Aorta (tissue), 5 donors: ENCODE measurements at regions not wholly inside any gene's neighbourhood (a gene's known extent, or its start where the extent isn't known, plus 50 kb on each side); places are given as distances from the start of the nearest gene placed in this dataset.
"Not testable (repeated sequence)": the region's sequence is repeated elsewhere in the genome, so short reads cannot be mapped to it uniquely, and the experiment has no call there.

Experiments
- ATAC-seq: fragments of 200-7000 bp; cut with Tn5 transposase; one replicate; pipeline ENCODE4 v1.9.1; 2022; ENCODE audit warnings: moderate library complexity; ENCODE audit not compliant: low FRiP score
- DNase-seq, 2 donors: peaks; one replicate each; pipeline ENCODE4 v3.0.0-alpha.2; 2020
- H3K27ac ChIP-seq, 2 donors: one replicate each; pipeline ENCODE4 v1.5.1; 2013; ENCODE audit warnings: low read length in 2 of 2, mild to moderate bottlenecking in 2 of 2, moderate library complexity in 2 of 2, control low read depth in 1 of 2, inconsistent platforms in 1 of 2, low read depth in 1 of 2
- H3K27me3 ChIP-seq, 2 donors: one replicate each; pipeline ENCODE4 v1.6.1; 2013; ENCODE audit warnings: control low read depth in 1 of 2, low read length in 1 of 2, mild to moderate bottlenecking in 1 of 2, moderate library complexity in 1 of 2; ENCODE audit not compliant: insufficient read depth in 2 of 2, control insufficient read depth in 1 of 2
- H3K36me3 ChIP-seq, 2 donors: one replicate each; pipeline ENCODE4 v1.6.1; 2013; ENCODE audit warnings: control low read depth in 1 of 2, low read length in 1 of 2, mild to moderate bottlenecking in 1 of 2; ENCODE audit not compliant: insufficient read depth in 2 of 2, control insufficient read depth in 1 of 2
- H3K4me1 ChIP-seq, 2 donors: one replicate each; pipeline ENCODE4 v1.6.1; 2013; ENCODE audit warnings: low read length in 2 of 2, control low read depth in 1 of 2, mild to moderate bottlenecking in 1 of 2, moderate library complexity in 1 of 2; ENCODE audit not compliant: insufficient read depth in 2 of 2, control insufficient read depth in 1 of 2
- H3K4me3 ChIP-seq, 2 donors: one replicate each; pipeline ENCODE4 v1.5.1; 2013; ENCODE audit warnings: low read length in 2 of 2, control low read depth in 1 of 2, mild to moderate bottlenecking in 1 of 2
- H3K9me3 ChIP-seq: one replicate; pipeline ENCODE4 v1.6.1; 2013; ENCODE audit warnings: mild to moderate bottlenecking, low read length; ENCODE audit not compliant: control insufficient read depth
- WGBS, 2 donors: extraction: QIAGEN DNeasy Blood & Tissue Kit; methylation state at CpG; one replicate each; pipeline ENCODE4 v1.1.7; 2013; 5-methylcytosine and 5-hydroxymethylcytosine counted together
- intact Hi-C, 2 donors: fragments of 100-400 bp; cut with DNase I; formaldehyde crosslinking; loops; one replicate each; pipeline versions ENCODE4 v1.14.2 to v1.15.0; 2022
- donor health status: healthy with polysubstance abuse.
- donor health status: Bipolar disorder and iron deficiency.
- donor health status: DM: no; HTN: no; CAD: no.
- donor health status: DM: no; HTN: no; CAD: no.
- donor health status: DM: yes; HTN: yes; CAD: no.

GRCh38 chr4:1549638-1550035 lies 134.5 kb downstream of the FAM53A start:
- Histone ChIP-seq H3K4me1 (no peaks in the 10 kb centered on the region), H3K27me3 (no peaks in the 10 kb centered on the region), H3K4me3 (no peak overlapping the region), H3K9me3 (no peaks in the 10 kb centered on the region), H3K27ac (no peak overlapping the region), H3K36me3 (no peaks in the 10 kb centered on the region)
- DNase-seq (no peak), ATAC-seq (no peak)
- WGBS, 2 donors = 78 to 80% methylated on average over 10 to 11 of the region's 11 CpGs
- intact Hi-C loops = loop anchor here in 1 of 2 donors (10.0 kb wide), 1 partner anchor 195 kb away; no protein-coding TSS in a partner anchor

- H3K36me3 ChIP-seq, H3K27ac ChIP-seq, H3K4me1 ChIP-seq, H3K27me3 ChIP-seq, H3K9me3 ChIP-seq: not testable (repeated sequence)
- 12 to 13% methylated on average over 31 to 33 of the region's 33 CpGs for WGBS, 2 donors
- intact Hi-C loops = loop anchor here in 1 of 2 donors (10.0 kb wide), 1 partner anchor 194 kb away; no protein-coding TSS in a partner anchor
- peak; percentile 91 for ATAC-seq
- H3K4me3 ChIP-seq = peak overlapping the region in 1 of 2 donors; percentile 2
- DNase-seq = peak; percentile 66 to 88
Observed at GRCh38 chr4:1548827-1549637, 135.1 kb downstream of the FAM53A start.

GRCh38 chr4:1547856-1548826 lies 136.0 kb downstream of the FAM53A start:
- intact Hi-C loops = loop anchor here in 1 of 2 donors (10.0 kb wide), 1 partner anchor 193 kb away; no protein-coding TSS in a partner anchor
- H3K27me3 ChIP-seq = no peaks in the 10 kb centered on the region
- peak in 1 of 2 donors; percentile 59 for DNase-seq
- H3K4me1 ChIP-seq = no peaks in the 10 kb centered on the region
- H3K36me3 ChIP-seq = no peaks in the 10 kb centered on the region
- no peaks in the 10 kb centered on the region for H3K9me3 ChIP-seq
- WGBS, 2 donors = 24 to 39% methylated on average over 42 of the region's 42 CpGs
- no peak overlapping the region for H3K27ac ChIP-seq
- peak; percentile 71 for ATAC-seq
- peak overlapping the region in 1 of 2 donors; percentile 2 for H3K4me3 ChIP-seq

- H3K4me3 ChIP-seq = no peak overlapping the region
- ATAC-seq (peak; percentile 8), DNase-seq (no peak)
- no peaks in the 10 kb centered on the region for H3K27me3 ChIP-seq
- no peaks in the 10 kb centered on the region for H3K4me1 ChIP-seq
- intact Hi-C loops = loop anchor here in 1 of 2 donors (10.0 kb wide), 1 partner anchor 192 kb away; no protein-coding TSS in a partner anchor
- 71 to 74% methylated on average over 19 of the region's 19 CpGs for WGBS, 2 donors
- H3K36me3 ChIP-seq = no peaks in the 10 kb centered on the region
- no peaks in the 10 kb centered on the region for H3K9me3 ChIP-seq
- no peak overlapping the region for H3K27ac ChIP-seq
Observed at GRCh38 chr4:1547131-1547855, 136.8 kb downstream of the FAM53A start.

GRCh38 chr4:1544861-1545281 lies 138.6 kb upstream of the NKX1-1 start:
- H3K4me1 ChIP-seq = no peaks in the 10 kb centered on the region
- DNase-seq = no peak
- H3K4me3 ChIP-seq = no peak overlapping the region
- no peak overlapping the region for H3K27ac ChIP-seq
- H3K36me3 ChIP-seq = no peaks in the 10 kb centered on the region
- no peaks in the 10 kb centered on the region for H3K27me3 ChIP-seq
- H3K9me3 ChIP-seq = no peaks in the 10 kb centered on the region
- intact Hi-C loops = loop anchor here in 1 of 2 donors (10.0 kb wide), 1 partner anchor 190 kb away; no protein-coding TSS in a partner anchor
- 87 to 89% methylated on average over 18 of the region's 18 CpGs for WGBS, 2 donors
- ATAC-seq = no peak

- not testable (repeated sequence) for H3K27ac ChIP-seq, DNase-seq, H3K9me3 ChIP-seq, H3K4me3 ChIP-seq, ATAC-seq, H3K27me3 ChIP-seq, H3K36me3 ChIP-seq, H3K4me1 ChIP-seq
- intact Hi-C loops = loop anchor here in 1 of 2 donors (10.0 kb wide), 1 partner anchor 190 kb away; no protein-coding TSS in a partner anchor
- 83 to 92% methylated on average over 21 of the region's 21 CpGs for WGBS, 2 donors
Observed at GRCh38 chr4:1544435-1544834, 138.2 kb upstream of the NKX1-1 start.

- Histone ChIP-seq H3K36me3 (no peaks in the 10 kb centered on the region), H3K27ac (no peak overlapping the region), H3K9me3 (no peaks in the 10 kb centered on the region), H3K4me3 (no peak overlapping the region), H3K27me3 (no peaks in the 10 kb centered on the region), H3K4me1 (no peaks in the 10 kb centered on the region)
- ATAC-seq (no peak), DNase-seq (no peak)
- intact Hi-C loops = loop anchor here in 1 of 2 donors (10.0 kb wide), 1 partner anchor 189 kb away; no protein-coding TSS in a partner anchor
- WGBS, 2 donors = 91 to 96% methylated on average over 11 of the region's 11 CpGs
Observed at GRCh38 chr4:1543976-1544375, 137.7 kb upstream of the NKX1-1 start.

GRCh38 chr4:1543561-1543960 lies 137.3 kb upstream of the NKX1-1 start:
- no peaks in the 10 kb centered on the region for H3K36me3 ChIP-seq
- H3K4me1 ChIP-seq = no peaks in the 10 kb centered on the region
- ATAC-seq (no peak), DNase-seq (no peak)
- H3K27ac ChIP-seq = no peak overlapping the region
- H3K27me3 ChIP-seq = no peaks in the 10 kb centered on the region
- WGBS, 2 donors = 85 to 90% methylated on average over 8 of the region's 8 CpGs
- no peak overlapping the region for H3K4me3 ChIP-seq
- intact Hi-C loops = loop anchor here in 1 of 2 donors (10.0 kb wide), 1 partner anchor 189 kb away; no protein-coding TSS in a partner anchor
- H3K9me3 ChIP-seq = no peaks in the 10 kb centered on the region
